Left lung (tissue), 4 donors: ENCODE measurements at regions not wholly inside any gene's neighbourhood (a gene's known extent, or its start where the extent isn't known, plus 50 kb on each side); places are given as distances from the start of the nearest gene placed in this dataset.

ENCODE experiments used
- ATAC-seq: fragments of 200-7000 bp; cut with Tn5 transposase; one replicate; pipeline ENCODE4 v1.9.1; 2020; ENCODE audit warnings: moderate library complexity
- DNase-seq, 4 donors: peaks; one replicate each; pipeline ENCODE4 v3.0.0-alpha.2; 2013 to 2020
- H3K27ac ChIP-seq, 2 donors: fragments of 200-600 bp; sonication (generic) in 1 of 2; one replicate each; pipeline versions ENCODE4 v1.5.0 to v1.8.0; 2020 to 2021
- H3K27me3 ChIP-seq, 2 donors: fragments of 200-600 bp; sonication (generic) in 1 of 2; one replicate each; pipeline versions ENCODE4 v1.5.0 to v1.8.0; 2020 to 2021
- H3K36me3 ChIP-seq, 2 donors: fragments of 200-600 bp; sonication (generic) in 1 of 2; one replicate each; pipeline versions ENCODE4 v1.5.0 to v1.8.0; 2020 to 2021
- H3K4me1 ChIP-seq, 2 donors: fragments of 200-600 bp; one replicate each; pipeline ENCODE4 v1.8.0; 2021
- H3K4me3 ChIP-seq, 2 donors: fragments of 200-600 bp; sonication (generic) in 1 of 2; one replicate each; pipeline versions ENCODE4 v1.5.0 to v1.8.0; 2020 to 2021; ENCODE audit warnings: mild to moderate bottlenecking in 1 of 2
- H3K9me3 ChIP-seq, 2 donors: fragments of 200-600 bp; sonication (generic) in 1 of 2; one replicate each; pipeline versions ENCODE4 v1.5.0 to v1.8.0; 2020 to 2021
- CTCF ChIP-seq, 2 donors: fragments of 200-600 bp; sonication (generic) in 1 of 2; IDR thresholded peaks; one replicate each; pipeline versions ENCODE4 v1.5.0 to v1.8.0; 2021; ENCODE audit warnings: antibody characterized with exemption in 2 of 2
- intact Hi-C, 2 donors: fragments of 100-400 bp; cut with DNase I; formaldehyde crosslinking; loops; one replicate each; pipeline versions ENCODE4 v1.11.2 to v1.14.2; 2022
- donor health status: DM: no; HTN: yes; CAD: no.
- donor health status: DM: no; HTN: no; CAD: no.

- no peak for TF ChIP-seq CTCF (IDR thresholded peaks at IDR 0.05)
- intact Hi-C loops: no loop called here
- Histone ChIP-seq H3K27me3 (no peaks in the 10 kb centered on the region), H3K9me3 (no peaks in the 10 kb centered on the region), H3K4me1 (no peaks in the 10 kb centered on the region), H3K27ac (no peak overlapping the region), H3K36me3 (no peaks in the 10 kb centered on the region), H3K4me3 (no peak overlapping the region)
- no peak for ATAC-seq
- no peak for DNase-seq
These were observed 873.8 kb downstream of the GLUD2 start for GRCh38 chrX:121921258-121921657.

- Histone ChIP-seq H3K9me3 (no peaks in the 10 kb centered on the region), H3K27ac (no peak overlapping the region), H3K4me1 (no peaks in the 10 kb centered on the region), H3K4me3 (no peak overlapping the region), H3K27me3 (no peaks in the 10 kb centered on the region), H3K36me3 (no peaks in the 10 kb centered on the region)
- DNase-seq (no peak), ATAC-seq (no peak)
- TF ChIP-seq CTCF (IDR thresholded peaks at IDR 0.05): no peak
- intact Hi-C loops: no loop called here
These were observed 884.2 kb downstream of the GLUD2 start for GRCh38 chrX:121931567-121931966.

GRCh38 chrX:121932688-121933087 lies 885.3 kb downstream of the GLUD2 start:
- ATAC-seq (no peak), DNase-seq (no peak)
- H3K4me3 ChIP-seq: no peak overlapping the region
- no peak overlapping the region for H3K27ac ChIP-seq
- intact Hi-C loops: no loop called here
- H3K4me1 ChIP-seq: no peaks in the 10 kb centered on the region
- no peaks in the 10 kb centered on the region for H3K27me3 ChIP-seq
- no peaks in the 10 kb centered on the region for H3K9me3 ChIP-seq
- H3K36me3 ChIP-seq: no peaks in the 10 kb centered on the region
- TF ChIP-seq CTCF (IDR thresholded peaks at IDR 0.05): no peak

- peaks cover 0 to 4% of the 10 kb centered on the region in 2 donors for H3K9me3 ChIP-seq
- intact Hi-C loops: no loop called here
- H3K27ac ChIP-seq: no peak overlapping the region
- no peaks in the 10 kb centered on the region for H3K4me1 ChIP-seq
- ATAC-seq: no peak
- DNase-seq: no peak
- no peak for TF ChIP-seq CTCF (IDR thresholded peaks at IDR 0.05)
- no peaks in the 10 kb centered on the region for H3K27me3 ChIP-seq
- H3K4me3 ChIP-seq: no peak overlapping the region
- H3K36me3 ChIP-seq: no peaks in the 10 kb centered on the region
These were observed 901.8 kb downstream of the GLUD2 start for GRCh38 chrX:121949041-121949760.

GRCh38 chrX:121958886-121959285 lies 911.5 kb downstream of the GLUD2 start:
- Histone ChIP-seq H3K27ac (no peak overlapping the region), H3K4me3 (no peak overlapping the region), H3K4me1 (no peaks in the 10 kb centered on the region), H3K36me3 (no peaks in the 10 kb centered on the region), H3K9me3 (peaks cover 0 to 3% of the 10 kb centered on the region in 2 donors), H3K27me3 (no peaks in the 10 kb centered on the region)
- no peak for DNase-seq
- TF ChIP-seq CTCF (IDR thresholded peaks at IDR 0.05): no peak
- no peak for ATAC-seq
- intact Hi-C loops: no loop called here
